Embryonic facial prominence (tissue), 1 donor: ENCODE measurements at regions not wholly inside any gene's neighbourhood (a gene's known extent, or its start where the extent isn't known, plus 50 kb on each side); places are given as distances from the start of the nearest gene placed in this dataset.

Experiments used
- DNase-seq: peaks from one replicate; pipeline ENCODE4 v3.0.0-alpha.2; 2016; ENCODE audit errors: extremely low spot score

DNA sequence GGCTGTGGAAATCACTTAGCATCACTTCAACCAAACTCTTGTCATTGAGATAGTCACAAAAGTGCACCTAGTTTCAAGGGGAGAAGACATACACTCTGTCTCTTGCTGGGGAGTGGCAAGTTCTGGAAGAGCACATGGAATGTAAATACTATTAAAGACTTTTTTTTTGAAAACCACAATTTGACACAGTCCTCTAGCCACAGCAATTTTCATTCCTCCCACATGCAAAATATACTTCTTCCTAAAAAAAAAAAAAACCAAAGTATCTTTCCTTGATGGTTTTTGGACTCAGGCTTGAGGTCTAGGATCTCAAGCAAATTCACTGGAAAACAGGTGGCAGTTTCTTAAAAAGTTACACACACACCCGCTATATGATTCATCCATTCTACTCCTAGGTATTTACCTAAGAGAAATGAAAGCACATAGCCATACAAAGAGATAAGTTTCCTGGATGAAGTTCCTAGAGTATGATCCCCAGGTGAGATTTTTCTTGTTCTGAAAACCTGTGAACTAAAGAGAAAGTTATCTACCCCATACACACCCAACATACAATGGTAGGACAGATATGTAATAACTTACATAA is 295.8 kb downstream of the SP3 start:
- DNase-seq: no peak

DNA sequence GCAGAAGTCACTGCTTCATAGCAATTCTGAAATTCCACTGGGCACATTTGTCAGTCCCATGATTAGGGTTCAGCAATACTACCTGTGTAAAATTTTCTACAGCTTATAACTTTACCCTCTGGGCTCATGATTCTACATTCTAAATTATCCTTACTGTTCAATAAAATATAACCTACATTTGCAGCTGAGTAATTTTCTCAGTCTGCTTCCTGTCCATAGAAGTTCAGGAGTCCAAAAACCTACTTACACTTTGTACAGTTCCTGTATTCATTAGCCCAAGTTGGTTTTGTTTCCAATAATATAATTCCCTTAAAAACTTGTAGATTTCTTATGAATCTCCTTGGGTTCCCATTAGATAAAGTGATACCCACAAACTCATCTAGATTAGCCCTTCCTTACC is 295.3 kb downstream of the SP3 start:
- DNase-seq: no peak

DNA sequence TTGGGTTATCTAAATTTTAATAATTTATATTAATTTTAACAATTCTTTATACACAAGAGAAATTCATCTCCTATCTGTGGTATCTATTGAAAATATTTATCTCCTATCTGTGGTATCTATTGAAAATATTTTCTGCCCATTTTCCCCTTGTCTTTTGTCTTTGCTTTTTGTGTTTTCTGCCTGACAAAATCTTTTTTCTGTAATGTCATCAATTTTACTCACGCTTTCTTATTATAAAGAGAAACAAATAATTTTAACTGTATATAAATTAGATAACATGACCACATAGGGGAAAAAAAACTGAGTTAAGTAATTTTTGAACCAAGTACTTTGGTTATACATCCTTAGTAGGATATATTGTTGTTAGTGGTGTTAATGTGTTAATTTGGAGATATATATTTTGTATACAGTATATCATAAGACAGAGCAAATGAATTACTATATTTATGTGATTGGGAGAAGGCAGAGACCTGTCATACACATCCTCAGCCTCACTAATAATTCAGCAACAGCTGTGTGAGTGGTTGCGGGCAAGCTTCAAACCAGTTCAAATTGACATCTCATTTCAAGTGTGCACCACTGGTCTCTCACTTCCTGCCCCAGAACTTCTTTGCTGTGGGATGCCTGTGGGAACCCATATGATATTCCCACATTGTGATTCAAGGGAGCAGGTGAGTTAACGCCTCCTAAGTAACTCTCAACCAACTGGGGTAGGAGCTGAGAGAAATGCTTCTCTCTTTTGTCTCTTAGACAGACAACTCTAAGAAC is 292.4 kb downstream of the SP3 start:
- DNase-seq: no peak

- DNase-seq: no peak
Observed at GRCh38 chr2:173673640-173674039, 291.5 kb downstream of the SP3 start.

DNA sequence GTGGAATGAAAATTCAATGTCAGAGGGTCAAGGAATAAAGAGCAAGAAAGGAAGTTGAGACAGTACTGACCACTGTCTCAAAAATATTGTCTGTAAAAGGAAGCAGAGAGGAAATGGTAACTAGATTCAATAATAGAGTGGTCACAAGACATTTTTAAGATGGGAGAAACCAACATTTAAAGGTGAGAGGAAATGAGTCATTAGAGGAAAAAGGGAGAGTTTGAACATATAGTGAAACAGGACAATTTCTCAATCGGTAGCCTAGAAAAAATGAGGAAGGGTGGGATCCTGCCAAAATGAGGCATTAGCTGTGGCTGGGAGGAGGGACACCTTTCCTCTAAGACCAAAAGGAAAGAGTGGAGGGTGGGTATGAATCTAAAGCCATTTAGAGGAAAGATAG is 288.5 kb downstream of the SP3 start:
- no peak for DNase-seq

DNA sequence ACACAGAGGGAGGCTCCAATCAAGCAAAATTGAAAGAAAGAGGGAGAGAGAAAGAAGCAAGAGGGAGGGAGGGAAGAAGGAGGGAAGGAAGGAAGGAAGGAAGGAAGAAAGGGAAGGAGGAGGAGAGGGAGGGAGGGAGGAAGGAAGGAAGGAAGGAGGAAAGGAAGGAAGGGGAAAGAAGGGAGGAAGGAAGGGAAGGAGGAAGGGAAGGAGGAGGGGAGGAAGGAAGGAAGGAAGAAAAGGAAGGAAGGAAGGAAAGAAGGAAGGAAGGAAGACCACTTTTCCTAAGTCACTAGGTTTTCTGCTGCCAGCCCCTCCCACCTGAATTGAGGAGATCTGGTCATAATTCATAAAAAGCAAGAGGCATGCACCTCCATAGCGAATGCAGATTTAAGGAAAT is 287.0 kb downstream of the SP3 start:
- DNase-seq: no peak

DNA sequence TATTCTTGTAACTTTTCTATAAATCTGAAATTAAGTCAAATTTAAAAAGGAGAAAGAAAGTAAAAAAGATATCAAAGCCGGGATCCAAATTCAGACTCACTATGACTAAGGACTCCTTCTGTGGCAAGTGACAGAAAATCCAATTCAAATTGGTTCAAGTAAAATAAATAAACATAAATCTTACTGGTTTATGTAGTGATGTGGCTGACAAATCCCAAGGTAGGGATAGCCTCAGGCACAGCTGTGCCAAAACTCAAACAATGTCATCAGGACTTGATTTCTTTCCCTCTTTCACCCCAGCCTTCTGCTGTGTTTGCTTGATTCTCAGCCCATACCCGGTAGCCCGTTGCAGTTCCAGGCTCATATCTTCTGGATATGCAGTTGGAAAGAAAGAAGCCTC is 284.6 kb downstream of the SP3 start:
- no peak for DNase-seq

DNA sequence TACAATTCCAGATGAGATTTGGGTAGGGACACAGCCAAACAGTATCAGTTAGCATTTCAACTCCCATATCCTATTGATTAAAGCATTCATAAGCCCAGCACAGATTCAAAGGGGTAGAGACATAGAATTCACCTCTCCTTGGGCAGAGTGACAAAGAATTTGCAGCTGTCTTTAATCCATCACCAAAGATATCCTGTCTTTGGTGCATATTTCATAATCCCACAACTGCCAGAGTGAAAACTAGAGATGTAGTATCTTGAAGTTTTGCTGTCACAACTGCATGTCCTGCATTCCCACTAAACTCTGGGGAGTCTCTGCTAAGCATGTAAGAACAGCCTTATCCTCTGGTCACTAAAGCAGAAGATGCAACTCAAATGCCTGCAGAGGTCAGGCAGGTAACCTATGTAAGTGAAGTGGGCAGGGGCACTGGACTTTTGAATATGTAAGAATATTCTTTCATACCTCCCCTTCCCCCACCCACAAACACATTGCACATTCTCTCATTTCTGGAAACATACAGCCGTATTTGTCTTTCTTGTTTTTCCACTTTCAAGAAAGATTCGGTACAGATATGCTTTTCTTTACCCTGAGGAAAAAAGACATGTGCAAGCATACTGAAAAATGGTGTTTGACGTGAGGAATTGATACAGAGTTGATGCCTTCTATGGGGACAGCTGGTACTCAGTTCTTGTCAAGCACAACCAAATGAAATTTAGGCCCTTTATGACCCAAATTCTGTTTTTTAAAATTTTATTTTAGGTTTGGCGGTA is 283.1 kb downstream of the SP3 start:
- DNase-seq: no peak

- no peak for DNase-seq
Observed at GRCh38 chr2:173684896-173685459, 280.2 kb downstream of the SP3 start.

DNA sequence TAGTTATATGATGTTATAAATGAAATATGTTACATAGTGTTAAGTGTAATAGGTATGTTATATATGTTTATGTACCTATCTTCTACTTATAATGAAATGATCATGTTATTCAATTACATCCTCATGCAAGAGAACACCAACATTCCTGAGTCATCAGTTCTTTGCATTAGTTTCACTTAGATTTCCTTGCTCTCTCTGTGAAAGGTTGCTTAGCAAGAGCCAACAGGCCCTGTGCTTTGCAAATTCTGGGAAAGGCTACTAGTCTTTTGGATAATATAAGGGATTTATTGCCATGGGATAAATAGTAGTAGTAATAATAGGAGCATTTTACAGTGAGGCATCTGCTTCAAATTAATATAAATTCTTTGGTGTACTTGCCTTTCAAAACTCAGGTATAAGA is 274.8 kb downstream of the SP3 start:
- no peak for DNase-seq

- DNase-seq: no peak
Observed at GRCh38 chr2:173692068-173692467, 273.1 kb downstream of the SP3 start.

- no peak for DNase-seq
Observed at GRCh38 chr2:173693044-173693589, 272.1 kb downstream of the SP3 start.

GRCh38 chr2:173696274-173696673 is 268.9 kb downstream of the SP3 start:
- no peak for DNase-seq

DNA sequence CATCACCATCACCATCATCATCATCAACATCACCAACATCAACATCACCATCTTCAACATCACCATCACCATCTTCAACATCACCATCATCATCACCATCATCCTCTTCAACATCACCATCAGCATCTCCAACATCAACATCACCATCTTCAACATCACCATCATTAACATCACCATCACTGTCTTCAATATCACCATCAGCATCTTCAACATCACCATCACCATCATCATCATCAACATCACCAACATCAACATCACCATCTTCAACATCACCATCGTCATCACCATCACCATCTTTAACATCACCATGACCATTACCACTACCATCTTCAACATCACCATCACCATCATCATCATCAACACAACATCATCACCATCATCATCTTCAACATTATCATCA is 267.2 kb downstream of the SP3 start:
- DNase-seq: no peak

GRCh38 chr2:173705656-173706055 is 259.5 kb downstream of the SP3 start:
- DNase-seq: no peak

DNA sequence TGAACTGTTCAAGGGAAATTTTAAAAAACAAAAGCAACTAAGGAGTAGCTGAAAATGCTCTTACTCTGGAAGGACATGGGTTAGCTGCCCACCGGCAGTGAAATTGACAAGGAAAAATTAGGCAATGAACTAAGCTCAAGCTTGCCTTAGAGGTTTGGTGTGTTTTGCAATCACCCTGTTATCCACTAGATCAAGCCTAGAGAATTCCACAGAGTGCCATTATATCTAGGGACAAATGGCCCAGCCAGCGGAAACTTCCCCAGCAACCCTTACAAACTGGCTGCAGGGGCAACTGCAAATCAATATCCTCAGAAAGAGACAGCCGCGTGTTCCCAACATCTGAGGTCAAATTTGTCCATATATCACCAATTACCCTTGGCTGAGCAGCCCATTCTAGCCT is 258.2 kb downstream of the SP3 start:
- DNase-seq: no peak

- DNase-seq: no peak
Observed at GRCh38 chr2:173708806-173709205, 256.4 kb downstream of the SP3 start.

DNA sequence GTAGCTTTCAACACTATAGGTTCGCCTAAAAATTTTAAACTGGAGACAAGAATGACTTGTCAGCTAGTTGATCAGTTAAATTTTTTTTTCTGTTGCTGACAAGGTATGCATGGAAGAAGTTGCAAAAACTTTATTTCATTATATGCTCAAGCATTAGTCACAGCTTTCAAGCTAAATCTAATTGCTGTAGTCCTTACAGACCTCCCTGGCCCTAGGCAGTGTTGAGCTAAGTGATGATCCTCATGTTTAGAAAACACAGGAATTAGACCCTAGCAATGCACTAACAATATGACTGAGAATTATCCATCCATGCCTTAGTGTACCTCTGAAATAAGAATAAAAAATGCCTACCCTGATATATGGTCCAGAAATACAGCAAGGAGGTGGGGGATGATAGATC is 253.4 kb downstream of the SP3 start:
- no peak for DNase-seq

DNA sequence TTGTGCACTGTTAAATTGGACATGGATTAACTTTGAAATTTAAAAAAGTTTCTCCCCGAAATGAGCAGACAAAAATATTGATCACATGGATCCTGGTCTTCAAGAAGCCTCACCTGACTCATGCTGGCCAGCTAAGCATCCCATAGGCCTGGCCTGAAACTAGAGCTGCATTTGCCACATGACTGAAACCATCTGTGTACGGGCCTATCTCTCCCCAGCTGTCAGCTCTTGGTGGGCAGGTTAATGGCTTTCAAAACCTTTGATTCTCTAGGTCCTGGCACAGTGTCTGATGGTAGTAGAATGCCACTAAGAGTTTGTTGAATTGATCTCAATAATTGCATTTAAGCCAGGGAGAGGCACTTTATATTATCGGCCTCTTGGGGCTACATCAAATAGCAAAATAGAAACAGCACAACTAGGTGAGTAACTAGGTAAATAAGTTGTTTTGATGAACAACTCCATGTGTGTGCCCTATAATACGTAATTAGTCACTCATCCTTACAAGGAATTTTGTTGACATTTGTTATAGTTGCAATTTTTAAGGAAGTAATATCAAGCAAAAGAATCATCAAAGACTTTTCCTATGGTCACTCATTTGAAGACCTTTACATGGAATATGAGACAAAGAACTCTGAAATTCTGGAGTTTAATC is 251.1 kb downstream of the SP3 start:
- no peak for DNase-seq

DNA sequence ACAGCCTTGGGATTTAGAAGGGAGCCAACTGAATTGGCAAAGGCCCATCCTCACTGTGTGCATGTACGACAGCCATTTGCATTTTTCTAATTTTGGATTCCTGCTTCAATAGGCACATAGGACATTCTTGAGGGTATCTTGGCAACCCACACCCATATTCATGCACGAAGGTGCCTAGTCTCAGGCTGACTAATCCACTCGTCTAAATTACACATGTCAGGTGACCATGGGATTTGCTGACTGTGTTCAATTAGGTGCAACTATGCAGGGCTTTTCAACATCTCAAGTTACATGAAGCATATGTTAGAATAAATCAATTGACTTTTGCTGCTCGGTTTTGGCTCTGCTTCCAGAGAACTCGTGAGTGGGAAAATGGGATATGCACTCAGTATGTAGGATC is 249.7 kb downstream of the SP3 start:
- DNase-seq: no peak

- DNase-seq: no peak
Observed at GRCh38 chr2:173716458-173717052, 248.6 kb downstream of the SP3 start.

GRCh38 chr2:173719471-173719870 is 245.7 kb downstream of the SP3 start:
- no peak for DNase-seq
